Panc1 (cell line): ENCODE measurements at regions not wholly inside any gene's neighbourhood (a gene's known extent, or its start where the extent isn't known, plus 50 kb on each side); places are given as distances from the start of the nearest gene placed in this dataset.

Experiments
- ATAC-seq: fragments of 200-7000 bp; cut with Tn5 transposase; 2 replicates; pipeline ENCODE4 v1.9.1; 2020; ENCODE audit warnings: mild to moderate bottlenecking, moderate library complexity
- BruUV-seq: library from RNA; stranded (reverse); fragments of 400-500 nt; replicated peaks from 2 replicates; lab custom pipeline; 2021; lab: Mats Ljungman, UMichigan
- CTCF ChIA-PET: fragments of 300-600 bp; sonication (Branson Sonifier 250); formaldehyde crosslinking; loops from one replicate; lab custom pipeline; 2022; ENCODE audit warnings: antibody characterized with exemption; lab: Charles Lee
- POLR2A ChIA-PET: fragments of 300-600 bp; sonication (Branson Sonifier 250); formaldehyde crosslinking; loops from one replicate; lab custom pipeline; 2022; ENCODE audit warnings: antibody characterized with exemption; lab: Charles Lee
- DNase-seq: peaks from one replicate; pipeline ENCODE4 v3.0.0-alpha.2; 2010; ENCODE audit warnings: low read depth, low spot score
- H3K27ac ChIP-seq: 2 replicates; pipeline ENCODE4 v1.5.1; 2011; ENCODE audit warnings: mild to moderate bottlenecking, low read length, inconsistent platforms
- H3K27me3 ChIP-seq: fragments of 200-500 bp; sonication (Bioruptor generic); 2 replicates; pipeline ENCODE4 v1.6.0; 2014; ENCODE audit warnings: low read length, inconsistent platforms; ENCODE audit not compliant: control insufficient read depth, insufficient read depth
- H3K36me3 ChIP-seq: fragments of 200-500 bp; sonication (Bioruptor generic); 2 replicates; pipeline ENCODE4 v1.5.1; 2014; ENCODE audit warnings: inconsistent platforms, mild to moderate bottlenecking, low read length, moderate library complexity; ENCODE audit not compliant: control insufficient read depth, insufficient read depth
- H3K4me1 ChIP-seq: 2 replicates; pipeline ENCODE4 v1.5.1; 2011; ENCODE audit warnings: inconsistent platforms, mild to moderate bottlenecking, low read length, moderate library complexity; ENCODE audit not compliant: control insufficient read depth, insufficient read depth
- H3K4me3 ChIP-seq, 2 experiments: 2 replicates each; pipeline ENCODE4 v1.5.1; 2011 to 2012; ENCODE audit warnings: low read depth in 2 of 2, low read length in 2 of 2, mild to moderate bottlenecking in 2 of 2, inconsistent platforms in 1 of 2, moderate library complexity in 1 of 2
- H3K9me3 ChIP-seq: fragments of 200-500 bp; sonication (Bioruptor generic); 2 replicates; pipeline ENCODE4 v1.5.1; 2014; ENCODE audit warnings: low read depth, mild to moderate bottlenecking, inconsistent platforms, low read length, moderate library complexity; ENCODE audit not compliant: control insufficient read depth, insufficient read depth
- CTCF ChIP-seq: fragments of 450-650 bp; IDR thresholded peaks from 2 replicates; pipeline ENCODE4 v1.5.1; 2017; ENCODE audit warnings: mild to moderate bottlenecking
- POLR2AphosphoS5 ChIP-seq: IDR thresholded peaks from 2 replicates; pipeline ENCODE4 v1.6.1; 2012; ENCODE audit warnings: mild to moderate bottlenecking, low read depth, low read length, moderate library complexity
- REST ChIP-seq, 2 experiments: IDR thresholded peaks; 2 replicates each; pipeline ENCODE4 v1.6.1; 2011 to 2012; ENCODE audit warnings: low read depth in 2 of 2, control low read depth in 1 of 2, low read length in 1 of 2, mild to moderate bottlenecking in 1 of 2, moderate library complexity in 1 of 2; ENCODE audit not compliant: insufficient read depth in 1 of 2
- SIN3A ChIP-seq: IDR thresholded peaks from 2 replicates; pipeline ENCODE4 v1.6.1; 2012; ENCODE audit warnings: low read depth, mild to moderate bottlenecking, low read length, moderate library complexity, borderline replicate concordance; ENCODE audit not compliant: insufficient read depth
- TCF7L2 ChIP-seq: IDR thresholded peaks from 2 replicates; pipeline ENCODE4 v1.6.1; 2011; ENCODE audit warnings: mild to moderate bottlenecking, low read depth, low read length, inconsistent platforms
- in situ Hi-C: cut with HindIII; loops from 2 replicates; pipeline ENCODE4 v1.10.0; 2016; ENCODE audit warnings: low sequenced_read_pairs, low pct_unique_long_range_greater_than_20kb
- intact Hi-C: fragments of 100-400 bp; cut with micrococcal nuclease; formaldehyde crosslinking; loops from one replicate; pipeline ENCODE4 v1.10.0; 2022; ENCODE audit not compliant: unreplicated experiment

GRCh38 chr14:103223818-103224352, 100.6 kb downstream of the TNFAIP2 start:
- intact Hi-C loops (no loop called here), in situ Hi-C loops (no loop called here)
- no peaks in the 10 kb centered on the region for H3K4me1 ChIP-seq
- H3K27me3 ChIP-seq: no peaks in the 10 kb centered on the region
- CTCF ChIA-PET: interaction anchor here (0.6 kb wide), 1 partner anchor 35 kb away, joined by 3 read pairs; no protein-coding TSS in a partner anchor
- DNase-seq (no peak), ATAC-seq (no peak)
- no peaks in the 10 kb centered on the region for H3K9me3 ChIP-seq
- no peak overlapping the region for H3K4me3 ChIP-seq
- POLR2A ChIA-PET: interaction anchor here (0.7 kb wide), 1 partner anchor 86 kb away, joined by 5 read pairs; no protein-coding TSS in a partner anchor
- no peaks in the 10 kb centered on the region for H3K36me3 ChIP-seq
- BruUV-seq: no TSS peak
- no peak overlapping the region for H3K27ac ChIP-seq
- TF ChIP-seq REST (IDR thresholded peaks at IDR 0.05; ENCODE audit: insufficient read depth in 1 of 2, low read depth in 2 of 2, low read length in 1 of 2): no peak
- TF ChIP-seq POLR2AphosphoS5: no peak
- no peak for TF ChIP-seq TCF7L2
- TF ChIP-seq CTCF: no peak
- no peak for TF ChIP-seq SIN3A

DNA sequence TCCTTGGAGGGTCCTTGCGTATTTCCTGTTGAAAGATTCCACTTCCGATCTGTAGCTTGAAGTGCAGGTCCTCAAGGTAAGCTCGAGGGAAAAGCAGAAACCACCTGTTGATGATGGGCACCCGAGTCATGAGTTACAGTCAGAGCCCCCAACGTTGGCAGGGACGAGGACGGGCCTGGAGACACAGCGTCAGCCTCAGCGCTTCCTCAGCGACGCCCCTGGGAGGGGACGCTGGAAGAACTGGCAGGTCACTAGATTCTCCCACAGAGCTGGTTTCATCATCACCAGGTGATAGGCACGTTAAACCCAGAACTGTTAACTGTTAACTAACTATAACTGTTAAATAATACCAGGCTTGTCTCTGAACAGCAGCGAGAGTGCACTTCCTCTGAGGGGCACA, 101.8 kb downstream of the TNFAIP2 start:
- ATAC-seq (no peak), DNase-seq (no peak)
- no TSS peak for BruUV-seq
- CTCF ChIA-PET: no interaction called here
- TF ChIP-seq CTCF (no peak), POLR2AphosphoS5 (no peak), REST (IDR thresholded peaks at IDR 0.05; ENCODE audit: insufficient read depth in 1 of 2, low read depth in 2 of 2, low read length in 1 of 2) (no peak), SIN3A (no peak), TCF7L2 (no peak)
- POLR2A ChIA-PET: no interaction called here
- in situ Hi-C loops: no loop called here
- Histone ChIP-seq H3K27me3 (no peaks in the 10 kb centered on the region), H3K4me1 (no peaks in the 10 kb centered on the region), H3K27ac (no peak overlapping the region), H3K9me3 (no peaks in the 10 kb centered on the region), H3K4me3 (no peak overlapping the region), H3K36me3 (no peaks in the 10 kb centered on the region)
- intact Hi-C loops: no loop called here
